ENCODE measurements at regions not wholly inside any gene's neighbourhood (a gene's known extent, or its start where the extent isn't known, plus 50 kb on each side); places are given as distances from the start of the nearest gene placed in this dataset.
A peak's percentile ranks its signal among the peaks of the same experiment; 100 is the strongest.
"Not testable (repeated sequence)": the region's sequence is repeated elsewhere in the genome, so short reads cannot be mapped to it uniquely, and the experiment has no call there.

DNA sequence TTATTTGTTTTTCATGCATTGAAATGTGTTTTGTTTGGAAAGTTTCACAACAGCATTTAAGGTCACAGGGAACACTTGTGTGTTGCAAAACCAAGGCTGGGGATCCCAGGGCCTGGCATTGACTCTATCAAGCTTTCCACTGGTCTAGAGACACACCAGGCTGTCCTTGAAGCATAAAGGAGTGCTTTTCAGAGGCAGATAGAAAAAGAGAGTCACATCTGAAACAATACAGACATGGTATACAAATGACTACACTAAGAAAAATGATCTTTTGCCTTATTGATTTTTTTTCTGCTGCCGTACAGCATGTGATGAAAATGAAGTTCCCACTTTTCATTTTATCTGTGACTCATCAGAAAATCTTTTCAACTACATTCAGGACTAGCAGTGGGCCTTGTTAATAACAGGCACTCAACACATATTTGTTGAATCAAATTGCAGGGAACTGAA lies 61.9 kb upstream of the ZCCHC2 start:
- no peak overlapping the region for H3K27ac ChIP-seq
- DNase-seq (ENCODE audit: low spot score in 2 of 2): no peak
- H3K4me3 ChIP-seq: no peak overlapping the region
- 23 to 37% methylated on average over 1 of the region's 1 CpG for WGBS, 2 donors
- no peaks in the 10 kb centered on the region for H3K27me3 ChIP-seq
- TF ChIP-seq POLR2A (IDR thresholded peaks at IDR 0.05) (no peak), EP300 (IDR thresholded peaks at IDR 0.05) (peak in 1 of 2 donors; percentile 27)
- TF ChIP-seq, protein P1, sequence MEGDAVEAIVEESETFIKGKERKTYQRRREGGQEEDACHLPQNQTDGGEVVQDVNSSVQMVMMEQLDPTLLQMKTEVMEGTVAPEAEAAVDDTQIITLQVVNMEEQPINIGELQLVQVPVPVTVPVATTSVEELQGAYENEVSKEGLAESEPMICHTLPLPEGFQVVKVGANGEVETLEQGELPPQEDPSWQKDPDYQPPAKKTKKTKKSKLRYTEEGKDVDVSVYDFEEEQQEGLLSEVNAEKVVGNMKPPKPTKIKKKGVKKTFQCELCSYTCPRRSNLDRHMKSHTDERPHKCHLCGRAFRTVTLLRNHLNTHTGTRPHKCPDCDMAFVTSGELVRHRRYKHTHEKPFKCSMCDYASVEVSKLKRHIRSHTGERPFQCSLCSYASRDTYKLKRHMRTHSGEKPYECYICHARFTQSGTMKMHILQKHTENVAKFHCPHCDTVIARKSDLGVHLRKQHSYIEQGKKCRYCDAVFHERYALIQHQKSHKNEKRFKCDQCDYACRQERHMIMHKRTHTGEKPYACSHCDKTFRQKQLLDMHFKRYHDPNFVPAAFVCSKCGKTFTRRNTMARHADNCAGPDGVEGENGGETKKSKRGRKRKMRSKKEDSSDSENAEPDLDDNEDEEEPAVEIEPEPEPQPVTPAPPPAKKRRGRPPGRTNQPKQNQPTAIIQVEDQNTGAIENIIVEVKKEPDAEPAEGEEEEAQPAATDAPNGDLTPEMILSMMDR (IDR thresholded peaks at IDR 0.05): no peak
- H3K4me1 ChIP-seq: no peaks in the 10 kb centered on the region
- peaks cover 0 to 9% (median 0%) of the 10 kb centered on the region in 4 donors for H3K9me3 ChIP-seq
- H3K36me3 ChIP-seq: no peaks in the 10 kb centered on the region

DNA sequence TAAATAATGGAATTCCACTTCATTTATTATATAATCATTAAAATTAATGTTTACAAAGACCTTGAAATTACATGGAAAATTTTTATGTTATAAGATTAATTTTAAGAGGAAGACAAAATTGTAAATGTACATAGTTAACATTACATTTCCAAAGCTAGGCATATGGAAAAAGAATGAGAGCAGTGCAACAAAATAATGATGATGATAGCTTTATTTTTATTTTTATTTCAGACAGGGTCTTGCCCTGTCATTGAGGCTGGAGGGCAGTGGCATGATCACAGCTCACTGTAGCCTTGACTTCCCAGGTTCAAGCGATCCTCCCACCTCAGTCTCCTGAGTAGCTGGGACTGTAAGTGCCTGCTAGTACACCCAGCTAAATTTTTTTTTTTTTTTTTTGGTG lies 61.2 kb upstream of the ZCCHC2 start:
- Histone ChIP-seq H3K9me3 (peaks cover 0 to 12% (median 0%) of the 10 kb centered on the region in 4 donors), H3K27me3 (no peaks in the 10 kb centered on the region), H3K36me3 (no peaks in the 10 kb centered on the region), H3K4me1 (no peaks in the 10 kb centered on the region), H3K27ac (no peak overlapping the region), H3K4me3 (no peak overlapping the region)
- TF ChIP-seq EP300 (IDR thresholded peaks at IDR 0.05) (no peak), POLR2A (IDR thresholded peaks at IDR 0.05) (no peak)
- TF ChIP-seq, protein P1 (IDR thresholded peaks at IDR 0.05): no peak
- WGBS, 2 donors: 81 to 89% methylated on average over 1 of the region's 1 CpG
- DNase-seq (ENCODE audit: low spot score in 2 of 2): no peak

DNA sequence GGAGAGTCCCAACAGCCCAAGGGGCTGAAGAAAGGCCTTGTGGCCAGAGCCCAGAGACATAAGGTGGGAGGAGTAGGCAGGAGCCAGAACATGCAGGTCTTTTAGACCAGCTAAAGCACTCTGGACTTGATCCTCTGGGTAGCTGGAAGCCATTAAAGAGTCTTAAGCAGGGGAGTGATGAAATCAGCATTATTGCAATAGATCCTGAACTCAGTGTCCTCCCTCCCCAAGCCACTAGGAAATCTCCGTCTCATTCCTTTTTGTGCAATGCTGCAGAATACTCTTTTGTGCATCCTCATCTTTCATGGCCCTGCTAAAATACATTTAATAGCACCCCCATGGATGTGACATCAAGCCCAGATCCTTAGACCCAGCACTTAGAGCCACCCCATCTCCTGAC lies 58.6 kb upstream of the ZCCHC2 start:
- TF ChIP-seq POLR2A (IDR thresholded peaks at IDR 0.05): no peak
- TF ChIP-seq EP300 (IDR thresholded peaks at IDR 0.05): no peak
- TF ChIP-seq, protein P1 (IDR thresholded peaks at IDR 0.05): no peak
- Histone ChIP-seq H3K36me3 (no peaks in the 10 kb centered on the region), H3K4me1 (no peaks in the 10 kb centered on the region), H3K27me3 (no peaks in the 10 kb centered on the region), H3K27ac (no peak overlapping the region), H3K9me3 (peaks cover 0 to 12% (median 0%) of the 10 kb centered on the region in 4 donors), H3K4me3 (no peak overlapping the region)
- no peak for DNase-seq (ENCODE audit: low spot score in 2 of 2)
- 75 to 96% methylated on average over 1 of the region's 1 CpG for WGBS, 2 donors

DNA sequence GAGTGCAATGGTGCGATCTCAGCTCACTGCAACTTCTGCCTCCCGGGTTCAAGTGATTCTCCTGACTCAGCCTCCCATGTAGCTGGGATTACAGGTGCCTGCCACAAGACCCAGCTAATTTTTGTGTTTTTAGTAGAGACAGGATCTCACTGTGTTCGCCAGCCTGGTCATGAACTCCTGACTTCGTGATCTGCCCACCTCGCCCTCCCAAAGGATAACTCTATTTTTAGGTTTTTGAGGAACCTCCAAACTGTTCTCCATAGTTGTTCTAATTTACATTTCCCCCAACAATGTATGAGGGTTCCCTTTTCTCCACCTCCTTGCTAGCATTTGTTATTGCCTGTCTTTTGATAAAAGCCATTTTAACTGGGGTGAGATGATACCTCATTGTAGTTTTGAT lies 53.7 kb upstream of the ZCCHC2 start:
- not testable (repeated sequence) for H3K36me3 ChIP-seq; DNase-seq (ENCODE audit: low spot score in 2 of 2); H3K27ac ChIP-seq; H3K4me1 ChIP-seq; H3K4me3 ChIP-seq; H3K27me3 ChIP-seq
- peaks cover 0 to 47% (median 2%) of the 10 kb centered on the region in 4 donors for H3K9me3 ChIP-seq
- WGBS, 2 donors: 90 to 93% methylated on average over 5 of the region's 5 CpGs
